ENCODE measurements at regions not wholly inside any gene's neighbourhood (a gene's known extent, or its start where the extent isn't known, plus 50 kb on each side); places are given as distances from the start of the nearest gene placed in this dataset.

DNA sequence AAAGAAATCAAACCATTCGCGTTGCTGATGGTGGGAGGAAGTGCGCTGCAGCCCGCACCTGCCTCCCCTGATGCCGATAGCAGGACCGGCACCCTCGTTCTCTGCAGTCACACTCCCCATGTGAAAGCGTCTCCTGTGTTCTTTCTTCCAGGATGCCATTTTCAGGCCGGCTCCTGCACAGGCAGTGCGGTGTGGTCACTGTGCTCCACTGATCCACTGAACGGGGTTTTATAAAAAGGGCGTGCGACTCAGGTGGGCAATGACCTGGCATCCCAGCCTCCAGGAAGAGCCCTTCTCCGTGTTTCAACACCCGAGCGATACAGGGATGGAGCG, 88.3 kb upstream of the SNTG2 start:
- Mint-ChIP-seq H3K4me3 (ENCODE audit: unreplicated experiment) (no peak overlapping the region), H3K27me3 (ENCODE audit: insufficient read depth, unreplicated experiment) (peaks cover 33% of the 10 kb centered on the region), H3K9me3 (ENCODE audit: unreplicated experiment) (no peaks in the 10 kb centered on the region), H3K27ac (ENCODE audit: low read depth, unreplicated experiment) (no peak overlapping the region), H3K4me1 (ENCODE audit: insufficient read depth, unreplicated experiment) (no peaks in the 10 kb centered on the region), H3K36me3 (ENCODE audit: insufficient read depth, unreplicated experiment) (no peaks in the 10 kb centered on the region)
- BruUV-seq (replicated peaks): no TSS peak
- ChIA-PET CTCF (no interaction called here), POLR2A (no interaction called here)
- TF ChIP-seq CTCF (IDR thresholded peaks at IDR 0.05; ENCODE audit: unreplicated experiment): no peak
- intact Hi-C loops (cut with micrococcal nuclease): no loop called here
- no peak for DNase-seq (ENCODE audit: unreplicated experiment)

- Mint-ChIP-seq H3K36me3 (ENCODE audit: insufficient read depth, unreplicated experiment) (no peaks in the 10 kb centered on the region), H3K27ac (ENCODE audit: low read depth, unreplicated experiment) (no peak overlapping the region), H3K27me3 (ENCODE audit: insufficient read depth, unreplicated experiment) (peaks cover 27% of the 10 kb centered on the region), H3K4me1 (ENCODE audit: insufficient read depth, unreplicated experiment) (no peaks in the 10 kb centered on the region), H3K4me3 (ENCODE audit: unreplicated experiment) (no peak overlapping the region), H3K9me3 (ENCODE audit: unreplicated experiment) (no peaks in the 10 kb centered on the region)
- BruUV-seq (replicated peaks): no TSS peak
- no peak for DNase-seq (ENCODE audit: unreplicated experiment)
- ChIA-PET POLR2A (no interaction called here), CTCF (interaction anchor here (0.6 to 1.0 kb wide), 2 partner anchors 102 to 683 kb away, joined by 3 read pairs; no protein-coding TSS in a partner anchor)
- TF ChIP-seq CTCF (IDR thresholded peaks at IDR 0.05; ENCODE audit: unreplicated experiment): no peak
- intact Hi-C loops (cut with micrococcal nuclease): no loop called here
Measured at GRCh38 chr2:861655-862354, 88.8 kb upstream of the SNTG2 start.

DNA sequence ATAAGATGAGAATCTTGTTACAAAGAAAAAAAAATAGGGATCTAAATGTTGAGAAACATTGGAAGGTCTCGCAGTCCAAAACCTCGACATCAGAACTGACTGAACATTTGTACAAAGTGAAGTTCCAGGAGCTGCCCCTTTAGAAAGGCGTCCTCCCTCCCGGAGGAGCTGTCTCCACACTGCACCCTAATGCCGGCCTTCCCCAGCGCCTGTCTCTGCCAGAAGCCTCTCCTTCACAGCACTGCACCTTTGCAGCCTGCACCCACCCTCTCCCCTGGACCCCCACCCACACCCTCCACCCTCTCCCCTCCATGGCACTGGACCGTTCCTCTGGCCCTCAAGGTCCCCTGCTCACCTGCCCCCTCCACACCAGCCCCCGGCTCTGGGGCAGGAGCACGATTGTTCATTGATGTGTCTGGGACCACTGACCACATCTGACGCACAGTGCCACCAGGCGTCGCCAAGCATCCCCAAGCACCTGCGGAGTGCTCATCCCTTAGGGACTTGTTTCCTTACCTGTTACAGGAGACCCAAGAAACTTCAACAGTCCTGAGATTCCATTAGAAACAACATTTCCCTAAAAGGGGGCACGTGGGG, 90.3 kb upstream of the SNTG2 start:
- Mint-ChIP-seq H3K4me3 (ENCODE audit: unreplicated experiment) (no peak overlapping the region), H3K4me1 (ENCODE audit: insufficient read depth, unreplicated experiment) (no peaks in the 10 kb centered on the region), H3K27me3 (ENCODE audit: insufficient read depth, unreplicated experiment) (peaks cover 22% of the 10 kb centered on the region), H3K36me3 (ENCODE audit: insufficient read depth, unreplicated experiment) (no peaks in the 10 kb centered on the region), H3K27ac (ENCODE audit: low read depth, unreplicated experiment) (no peak overlapping the region), H3K9me3 (ENCODE audit: unreplicated experiment) (no peaks in the 10 kb centered on the region)
- ChIA-PET CTCF (interaction anchor here (0.7 kb wide), 2 partner anchors 690 to 968 kb away, joined by 3 read pairs; no protein-coding TSS in a partner anchor), POLR2A (no interaction called here)
- intact Hi-C loops (cut with micrococcal nuclease): no loop called here
- no peak for DNase-seq (ENCODE audit: unreplicated experiment)
- BruUV-seq (replicated peaks): no TSS peak
- no peak for TF ChIP-seq CTCF (IDR thresholded peaks at IDR 0.05; ENCODE audit: unreplicated experiment)

DNA sequence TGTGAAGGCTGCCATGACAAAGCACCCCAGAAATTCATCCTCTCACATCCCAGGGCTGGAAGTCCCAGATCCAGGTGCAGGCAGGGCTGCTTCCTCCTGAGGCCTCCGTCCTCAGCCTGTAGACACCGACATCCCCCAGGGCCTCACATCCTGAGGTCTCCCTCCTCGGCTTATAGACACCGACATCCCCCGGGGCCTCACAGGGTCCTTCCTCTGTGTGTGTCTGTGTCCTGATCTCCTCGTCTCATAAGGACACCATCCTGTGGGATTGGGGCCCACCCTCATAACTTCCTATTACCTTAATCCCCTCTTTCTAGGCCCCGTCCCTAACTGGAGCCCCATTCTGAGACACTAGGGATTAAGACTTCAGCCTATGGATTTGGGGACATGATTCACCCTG, 92.0 kb upstream of the SNTG2 start:
- BruUV-seq (replicated peaks): no TSS peak
- H3K4me1 Mint-ChIP-seq (ENCODE audit: insufficient read depth, unreplicated experiment): no peaks in the 10 kb centered on the region
- H3K27me3 Mint-ChIP-seq (ENCODE audit: insufficient read depth, unreplicated experiment): peaks cover 22% of the 10 kb centered on the region
- TF ChIP-seq CTCF (IDR thresholded peaks at IDR 0.05; ENCODE audit: unreplicated experiment): no peak
- DNase-seq (ENCODE audit: unreplicated experiment): no peak
- CTCF ChIA-PET: no interaction called here
- no peak overlapping the region for H3K27ac Mint-ChIP-seq (ENCODE audit: low read depth, unreplicated experiment)
- POLR2A ChIA-PET: no interaction called here
- H3K4me3 Mint-ChIP-seq (ENCODE audit: unreplicated experiment): no peak overlapping the region
- intact Hi-C loops (cut with micrococcal nuclease): no loop called here
- H3K9me3 Mint-ChIP-seq (ENCODE audit: unreplicated experiment): no peaks in the 10 kb centered on the region
- no peaks in the 10 kb centered on the region for H3K36me3 Mint-ChIP-seq (ENCODE audit: insufficient read depth, unreplicated experiment)

All from MCF 10A (cell line).